COLO829 (cell line): ENCODE measurements at regions not wholly inside any gene's neighbourhood (a gene's known extent, or its start where the extent isn't known, plus 50 kb on each side); places are given as distances from the start of the nearest gene placed in this dataset.

Experiments used
- DNase-seq: peaks from one replicate; pipeline ENCODE4 v3.0.0; 2012; ENCODE audit warnings: low spot score

DNA sequence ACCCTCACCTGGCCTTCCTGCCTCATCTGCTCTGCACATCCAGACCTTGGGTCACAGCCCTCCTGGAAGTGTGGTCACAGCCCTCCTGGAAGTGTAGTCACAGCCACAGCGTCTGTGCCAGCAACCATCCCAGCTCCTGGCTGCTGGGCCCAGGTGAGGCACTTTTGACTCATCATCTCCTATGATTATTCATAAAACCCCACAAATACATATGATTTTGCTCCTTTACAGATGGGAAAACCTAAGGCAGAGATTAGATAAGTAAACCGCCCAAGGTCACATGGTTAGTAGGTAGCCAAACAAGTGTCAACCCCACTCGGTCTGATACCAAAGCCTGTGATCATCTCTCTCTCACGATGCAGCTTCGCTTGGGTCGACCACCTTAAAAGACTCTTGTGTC lies 94.3 kb downstream of the PRLHR start:
- no peak for DNase-seq

DNA sequence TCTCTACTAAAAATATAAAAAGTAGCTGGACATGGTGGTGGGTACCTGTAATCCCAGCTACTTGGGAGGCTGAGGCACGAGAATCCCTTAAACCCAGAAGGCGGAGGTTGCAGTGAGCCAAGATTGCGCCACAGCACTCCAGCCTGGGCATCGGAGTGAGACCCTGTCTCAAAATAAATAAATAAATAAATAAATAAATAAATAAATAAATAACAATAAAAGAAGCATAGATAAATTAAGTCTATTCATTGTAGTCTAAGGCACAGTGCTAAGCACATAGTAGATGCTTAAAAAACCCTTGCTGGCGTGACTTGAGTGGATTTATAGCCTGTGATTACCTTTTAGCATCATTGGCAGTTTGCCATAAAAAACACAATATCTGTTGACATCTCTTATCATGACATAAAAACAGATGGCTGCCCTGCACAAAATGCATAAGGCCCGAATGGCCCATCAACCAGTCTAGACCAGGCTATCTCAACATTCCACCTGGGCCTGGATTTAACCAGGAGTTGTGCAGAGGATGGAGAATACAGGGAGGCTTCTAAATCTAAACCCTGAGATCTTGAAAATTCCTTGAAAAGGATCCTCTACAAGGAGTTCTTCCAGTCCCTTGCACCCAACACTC lies 94.9 kb downstream of the PRLHR start:
- no peak for DNase-seq

DNA sequence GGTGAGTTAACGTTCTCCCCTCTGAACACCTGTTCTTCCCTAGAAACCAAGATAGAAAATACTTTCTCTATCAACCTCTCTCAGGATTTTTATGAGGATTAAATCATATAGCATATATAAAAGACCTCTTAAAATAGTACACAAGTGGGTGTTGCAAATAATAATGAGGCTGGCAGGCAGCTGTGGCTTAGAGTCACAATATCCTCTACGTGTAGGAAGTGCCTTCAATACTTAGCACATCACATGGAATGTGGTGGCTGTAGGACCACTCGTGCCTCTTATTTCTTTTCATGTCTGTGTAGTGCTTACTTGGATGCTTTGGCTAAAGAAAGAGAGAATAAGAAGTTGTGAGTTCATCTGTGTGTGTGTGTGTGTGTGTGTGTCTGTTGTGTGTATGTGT lies 96.3 kb downstream of the PRLHR start:
- no peak for DNase-seq

DNA sequence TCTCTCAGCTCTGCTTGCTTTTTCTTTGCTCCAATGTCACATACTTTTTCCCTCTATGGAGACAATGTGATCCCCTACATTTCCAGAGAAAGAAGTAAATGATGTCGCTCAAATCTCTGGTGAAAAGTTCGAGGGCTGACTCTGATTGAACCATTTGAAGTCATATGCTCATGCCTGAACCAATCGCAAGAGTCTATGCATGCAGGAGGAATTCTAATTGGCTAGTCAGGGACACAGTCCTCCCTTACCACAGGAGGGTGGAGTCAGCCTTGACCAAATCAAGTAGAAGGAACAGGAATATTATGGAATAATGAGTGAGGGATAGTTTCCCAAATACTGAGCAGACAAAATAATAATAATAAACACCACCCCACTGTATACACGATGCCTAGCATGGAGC lies 96.8 kb downstream of the PRLHR start:
- DNase-seq: no peak

DNA sequence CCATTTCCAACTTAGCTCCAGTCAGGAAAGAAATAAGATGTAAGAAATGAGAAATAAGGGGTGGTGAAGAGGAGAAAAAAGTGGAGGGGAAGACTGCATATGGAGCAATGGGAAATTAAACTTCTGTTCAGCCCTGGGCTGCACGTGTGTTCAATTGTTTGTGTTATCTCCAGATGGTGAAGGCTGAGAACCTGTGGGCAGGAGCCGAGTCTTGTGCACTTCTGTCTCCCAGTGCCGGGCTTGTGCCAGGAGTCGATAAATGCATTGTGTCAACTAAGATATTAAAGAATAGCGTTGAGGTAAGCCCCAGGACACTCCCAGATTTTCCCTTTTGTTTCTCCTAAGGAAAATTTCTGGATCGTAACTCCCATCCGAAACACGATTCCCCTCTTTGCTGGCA lies 98.2 kb downstream of the PRLHR start:
- DNase-seq: no peak

DNA sequence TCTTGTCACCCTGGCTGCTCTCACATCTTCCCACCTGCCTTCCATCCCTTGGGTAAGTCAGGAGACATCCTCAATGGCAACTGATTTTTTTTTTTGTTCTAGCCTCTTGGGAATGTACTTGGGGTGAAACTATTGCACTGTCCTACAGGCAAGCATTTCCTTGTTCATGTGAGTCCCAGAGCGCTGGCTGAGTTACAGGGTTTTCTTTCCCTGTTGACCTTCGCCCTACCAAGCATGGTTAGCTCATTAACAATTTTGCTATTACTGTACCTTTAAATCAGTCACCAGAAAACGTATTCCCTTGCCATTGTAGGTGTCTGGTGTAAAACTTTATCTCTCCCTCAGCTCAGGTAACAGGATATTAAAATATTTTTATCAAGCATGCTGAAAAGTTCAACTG lies 98.9 kb downstream of the PRLHR start:
- no peak for DNase-seq

DNA sequence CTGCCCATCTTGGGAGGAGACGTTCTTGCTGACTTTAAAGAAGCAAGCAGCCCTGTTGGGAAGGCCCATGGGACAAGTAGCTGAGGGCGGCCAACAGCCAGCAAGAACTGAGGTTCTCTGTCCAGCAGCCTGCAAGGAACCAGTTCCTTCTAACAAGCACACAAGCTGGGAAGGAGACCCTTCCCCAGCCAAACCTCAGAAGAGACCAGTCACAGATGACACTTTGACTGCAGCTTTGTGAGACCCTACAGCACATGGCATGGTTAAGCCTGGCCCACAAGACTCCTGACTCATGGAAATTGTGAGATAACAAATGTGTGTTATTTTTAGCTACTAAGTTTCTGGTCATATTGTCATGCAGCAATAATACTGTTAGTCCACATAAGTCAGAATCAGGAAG lies 99.9 kb downstream of the PRLHR start:
- no peak for DNase-seq

DNA sequence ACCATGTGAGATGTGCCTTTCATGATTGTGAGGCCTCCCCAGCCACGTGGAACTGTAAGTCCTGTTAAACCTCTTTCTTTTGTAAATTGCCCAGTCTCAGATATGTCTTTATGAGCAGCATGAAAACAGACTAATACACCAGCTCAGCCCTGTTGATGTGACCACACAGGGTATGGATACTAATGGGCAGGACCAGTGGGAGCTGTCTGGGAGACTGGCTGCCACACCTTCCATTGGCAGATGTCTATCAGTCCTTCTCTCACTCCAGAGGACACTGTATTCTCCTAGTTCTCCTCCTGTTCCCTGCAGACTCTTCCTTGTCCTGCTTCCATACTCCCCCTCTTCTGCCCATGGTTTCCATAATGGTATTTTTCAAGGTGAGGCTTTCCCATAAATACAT lies 104.4 kb downstream of the PRLHR start:
- no peak for DNase-seq

DNA sequence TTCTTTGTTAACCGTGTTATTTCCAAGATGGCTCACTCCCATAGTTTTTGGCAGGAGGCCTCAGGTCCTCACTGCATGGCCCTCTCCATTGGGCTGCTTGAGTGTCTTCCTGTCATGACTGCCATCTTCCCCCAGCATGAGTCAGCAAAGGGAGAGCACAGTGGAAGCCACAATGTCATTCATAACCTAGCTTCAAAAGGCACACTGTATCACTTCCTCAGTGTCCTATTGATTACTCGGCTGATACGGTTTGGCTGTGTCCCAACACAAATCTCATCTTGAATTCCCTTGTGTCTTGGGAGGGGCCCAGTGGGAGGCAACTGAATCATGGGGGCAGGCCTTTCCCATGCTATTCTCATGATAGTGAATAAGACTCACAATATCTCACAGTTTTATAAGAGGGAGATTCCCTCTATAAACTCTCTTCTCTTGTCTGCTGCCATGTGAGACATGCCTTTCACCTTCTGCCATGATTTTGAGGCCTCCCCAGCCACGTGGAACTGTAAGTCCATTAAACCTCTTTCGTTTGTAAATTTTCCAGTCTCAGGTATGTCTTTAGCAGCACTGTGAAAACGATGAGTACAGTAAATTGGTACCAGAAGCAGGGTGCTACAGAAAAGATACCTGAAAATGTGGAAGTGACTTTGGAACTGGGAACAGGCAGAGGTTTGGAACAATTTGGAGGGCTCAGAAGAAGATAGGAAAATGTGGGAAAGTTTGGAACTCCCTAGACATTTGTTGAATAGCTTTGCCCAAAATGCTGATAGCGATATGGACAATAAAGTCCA lies 106.5 kb downstream of the PRLHR start:
- DNase-seq: no peak

DNA sequence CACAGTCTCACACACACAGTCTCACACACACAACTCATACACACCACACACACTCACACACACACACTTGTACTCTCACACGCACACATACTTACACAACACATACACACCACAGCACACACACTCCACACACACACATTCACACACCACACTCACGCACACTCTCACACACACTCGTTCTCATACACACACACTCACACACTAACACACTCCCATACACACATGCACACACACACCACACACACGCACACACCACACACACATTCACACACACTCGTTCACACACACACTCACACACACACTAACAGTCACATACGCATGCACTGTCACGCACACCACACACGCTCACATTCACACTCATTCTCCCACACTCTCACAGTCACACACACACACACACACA lies 109.8 kb downstream of the PRLHR start:
- no peak for DNase-seq

DNA sequence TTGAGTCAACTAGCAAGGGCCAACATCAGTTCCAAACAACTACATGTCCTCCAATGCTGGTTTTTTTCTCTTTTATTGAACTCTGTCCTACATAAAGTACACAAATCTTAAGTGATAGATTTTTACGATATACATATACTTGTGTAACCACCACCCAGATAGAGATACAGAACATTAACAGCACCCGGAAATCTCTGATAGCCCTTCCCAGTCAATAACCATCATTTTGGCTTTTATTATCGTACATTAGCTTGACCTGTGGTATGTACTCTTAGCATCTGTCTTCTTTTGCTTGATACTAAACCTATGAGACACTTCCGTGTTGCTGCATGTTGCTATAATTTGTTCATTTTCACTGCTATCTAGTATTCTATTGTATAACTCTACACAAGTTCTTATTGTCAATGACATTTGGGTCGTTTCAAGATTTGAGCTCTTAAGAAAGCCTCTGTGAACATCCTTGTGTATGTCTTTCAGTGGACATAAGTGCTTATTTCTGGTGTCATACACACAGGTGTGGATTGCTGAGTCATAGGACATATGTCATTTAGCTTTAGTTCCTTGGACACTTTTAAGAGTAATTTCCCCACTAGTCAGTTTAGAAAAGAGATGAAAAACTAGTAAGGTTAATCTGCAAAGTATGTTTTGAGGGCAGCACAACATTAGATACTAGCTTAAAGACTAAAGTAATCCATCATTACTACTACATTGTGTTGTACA lies 111.1 kb downstream of the PRLHR start:
- no peak for DNase-seq

DNA sequence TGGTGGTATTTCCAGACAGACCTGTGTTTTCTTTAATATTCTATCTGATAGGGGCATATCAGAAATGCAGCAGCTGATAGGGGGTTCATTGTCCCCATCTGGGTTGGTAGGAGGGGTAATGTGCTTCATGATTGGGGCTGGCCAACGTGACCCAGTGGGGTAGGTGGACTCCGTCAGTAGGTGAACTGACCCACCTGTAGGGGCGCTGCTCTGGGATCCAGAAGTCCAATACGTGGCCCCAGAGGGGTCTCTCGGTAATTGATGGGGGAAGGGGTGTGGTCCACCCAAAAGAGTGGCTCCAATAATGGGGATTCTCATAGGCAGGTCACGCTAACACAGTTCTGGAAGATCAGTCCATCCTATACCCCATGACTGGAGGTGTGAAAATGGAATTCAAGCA lies 112.0 kb downstream of the PRLHR start:
- no peak for DNase-seq

DNA sequence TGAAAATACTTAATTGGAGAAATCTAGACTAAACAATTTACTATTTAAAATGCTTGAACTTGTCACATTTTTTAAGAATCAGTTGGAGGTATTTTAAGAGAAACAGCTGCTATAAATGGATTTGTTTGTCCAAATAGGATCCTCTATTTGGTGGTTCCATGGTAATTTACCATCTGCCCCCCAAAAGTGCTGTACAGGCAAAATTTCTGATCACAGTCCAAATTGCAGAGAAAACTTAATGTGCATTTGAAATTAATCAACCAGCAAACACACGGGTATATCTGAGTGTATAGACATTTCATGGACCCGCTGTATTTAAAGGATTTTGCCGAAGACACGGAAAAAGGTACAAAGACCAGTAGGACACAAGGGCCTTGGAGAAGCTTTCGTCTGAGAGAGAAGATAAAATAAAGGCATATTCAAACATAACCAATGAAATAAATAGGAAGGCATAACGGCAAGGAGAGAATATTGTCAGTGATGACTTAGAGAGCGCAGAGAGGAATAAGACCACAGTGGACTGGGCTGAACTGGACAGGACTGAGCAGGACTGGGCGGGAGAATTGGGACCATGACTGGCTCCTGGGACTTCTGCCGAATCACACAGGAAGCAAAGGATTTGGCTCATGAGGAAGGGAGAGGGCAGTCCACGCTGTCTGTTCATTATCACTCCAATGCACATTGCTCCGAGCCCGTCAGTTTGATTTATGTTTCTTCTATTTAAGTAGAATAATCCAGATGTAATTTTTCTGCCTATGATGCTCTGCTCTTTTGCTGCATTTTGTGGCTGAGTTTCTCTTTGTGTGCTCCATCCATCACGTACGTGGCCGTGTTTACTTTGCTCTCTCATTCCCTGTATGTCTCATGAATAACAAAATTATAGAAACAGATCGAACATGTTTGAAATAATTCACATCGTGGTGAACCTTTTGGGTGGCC lies 112.8 kb downstream of the PRLHR start:
- DNase-seq: no peak

DNA sequence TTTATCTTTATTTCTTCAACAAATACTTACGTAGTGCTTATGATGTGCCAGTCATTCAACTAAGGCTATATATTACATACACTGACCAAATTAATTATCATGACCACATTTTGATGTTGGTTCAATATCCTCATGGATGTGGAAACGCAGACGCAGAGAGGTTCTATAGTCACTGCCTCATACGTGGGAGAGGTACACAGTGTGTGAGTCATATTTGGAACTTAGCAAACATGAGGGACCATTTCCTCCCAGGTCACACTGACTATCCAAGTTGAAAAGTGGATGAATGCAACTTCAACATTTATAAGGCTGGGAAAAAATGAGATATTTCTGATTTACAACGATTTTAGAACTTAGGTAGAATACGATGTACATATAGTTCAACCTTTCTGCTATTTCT lies 113.6 kb downstream of the PRLHR start:
- no peak for DNase-seq

DNA sequence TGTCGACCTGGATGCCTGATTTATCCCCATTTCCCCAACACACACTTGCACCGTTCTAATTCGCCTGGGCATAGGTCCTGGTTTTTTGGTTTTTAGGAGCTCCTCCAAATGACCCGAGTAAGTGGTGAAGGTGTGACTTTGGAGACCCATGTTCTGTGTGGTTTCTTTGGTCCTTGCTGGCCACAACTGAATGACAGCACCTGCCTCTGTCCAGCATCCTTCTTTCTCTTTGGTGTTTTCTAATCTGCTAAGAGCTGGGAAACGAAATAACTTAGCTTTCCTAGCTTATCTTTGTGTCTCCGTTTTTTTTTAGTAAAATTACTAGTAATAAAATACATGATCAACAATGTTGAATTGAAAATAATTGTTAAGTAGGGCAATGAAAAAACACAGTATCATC lies 120.2 kb downstream of the PRLHR start:
- DNase-seq: no peak

DNA sequence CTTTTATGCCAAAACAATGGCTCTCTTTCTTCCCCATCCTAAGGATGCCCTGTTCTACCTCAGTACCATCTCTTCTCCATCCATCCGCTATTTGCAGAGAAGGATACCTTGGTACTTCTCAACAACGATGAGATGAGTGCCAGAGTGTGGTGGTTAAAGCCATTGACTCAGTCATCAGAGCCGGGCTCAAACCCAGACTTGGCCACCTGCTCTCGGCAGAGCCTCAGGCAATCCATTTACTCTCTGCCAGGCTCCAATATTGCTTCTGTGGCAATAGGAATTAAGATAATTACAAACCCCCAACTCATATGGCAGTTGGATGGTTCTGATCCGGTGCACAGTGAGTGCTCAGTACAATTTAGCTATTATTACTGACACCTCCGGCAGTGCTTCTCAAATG lies 121.3 kb downstream of the PRLHR start:
- no peak for DNase-seq

DNA sequence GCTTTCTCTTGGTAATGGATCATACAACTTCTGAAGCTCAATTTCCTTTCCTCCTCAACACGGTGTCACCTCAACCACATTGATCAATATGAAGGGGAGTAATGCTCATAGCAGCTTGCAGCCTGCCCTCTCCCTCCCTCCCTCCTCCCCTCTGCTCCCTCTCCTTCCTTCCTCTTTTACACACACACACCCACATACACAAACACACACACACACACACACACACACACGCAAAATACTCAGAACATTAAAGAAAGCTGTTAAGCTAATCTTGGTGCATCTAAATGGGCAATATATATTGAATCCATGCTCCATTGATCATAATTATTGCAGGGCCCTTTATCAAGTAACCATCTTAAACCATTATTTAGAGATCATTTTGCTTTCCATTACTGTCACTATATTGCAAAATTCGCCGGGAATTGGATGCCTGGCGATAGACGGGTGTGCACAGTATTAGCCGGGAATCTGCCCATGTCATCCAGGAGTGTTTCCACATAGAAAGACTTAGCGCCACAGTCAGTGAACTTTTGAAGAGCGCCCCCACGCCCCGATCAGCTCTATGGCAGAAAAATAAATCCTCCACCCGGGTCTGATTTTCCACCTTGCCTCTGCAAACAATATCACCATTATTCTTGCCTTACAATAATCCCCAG lies 122.0 kb downstream of the PRLHR start:
- DNase-seq: no peak

DNA sequence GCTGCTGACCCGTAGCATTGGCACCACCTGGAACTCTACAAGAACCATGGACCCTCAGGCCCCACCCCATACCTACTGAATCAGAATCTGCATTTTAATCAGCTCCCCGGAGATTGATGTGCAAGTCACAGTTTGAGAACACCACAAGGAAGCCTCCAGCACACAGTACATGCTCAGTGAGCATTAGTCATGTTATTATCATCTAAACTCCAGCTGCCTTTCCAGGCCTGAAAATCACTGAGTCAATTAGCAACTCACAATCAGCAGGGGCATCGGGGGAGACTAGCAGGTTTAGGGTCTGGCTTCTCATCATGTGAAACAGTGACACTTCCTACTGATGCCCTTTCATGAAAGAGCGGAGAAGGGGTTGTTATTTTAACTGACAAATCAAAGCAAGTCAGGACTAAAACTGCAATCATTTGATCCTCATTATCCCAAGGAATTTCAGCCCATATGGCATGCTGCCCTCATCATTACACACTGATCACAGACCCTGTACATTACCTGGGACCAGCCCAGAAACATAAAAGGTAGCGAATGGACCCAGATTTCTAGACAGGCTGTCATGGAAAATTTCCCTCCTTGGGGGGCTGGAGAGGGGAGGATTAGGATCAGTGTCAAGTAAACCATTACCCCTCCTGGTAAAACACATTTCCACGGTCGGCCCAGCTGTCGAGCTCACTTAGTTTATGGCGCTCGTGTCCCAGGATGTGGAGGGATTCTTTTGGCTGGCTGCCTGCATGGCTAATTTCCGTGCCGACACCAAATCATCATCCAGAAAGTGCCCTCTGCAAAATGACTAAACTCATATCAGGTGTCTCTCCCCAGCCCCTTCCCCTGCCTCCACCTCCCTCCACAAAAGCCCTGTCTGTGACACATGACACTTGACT lies 122.8 kb downstream of the PRLHR start:
- DNase-seq: no peak

DNA sequence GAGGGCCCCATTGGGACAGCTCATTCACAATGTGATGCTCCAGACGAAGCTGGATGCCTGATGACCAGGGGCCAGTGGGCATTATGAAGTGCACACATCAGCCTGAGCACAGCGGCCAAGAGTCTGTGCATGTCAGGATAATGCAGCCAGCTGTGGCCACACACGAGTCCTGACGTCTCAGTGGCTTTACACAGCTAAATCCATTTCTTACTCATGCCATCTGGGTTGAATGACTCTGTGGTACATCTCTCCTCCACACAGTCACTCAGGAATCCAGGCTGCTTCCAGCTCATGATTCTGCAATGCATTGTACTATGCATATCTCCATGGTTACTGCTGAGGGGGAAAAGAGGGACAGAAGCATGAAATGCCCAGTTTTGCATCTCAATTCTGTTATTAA lies 123.6 kb downstream of the PRLHR start:
- no peak for DNase-seq

DNA sequence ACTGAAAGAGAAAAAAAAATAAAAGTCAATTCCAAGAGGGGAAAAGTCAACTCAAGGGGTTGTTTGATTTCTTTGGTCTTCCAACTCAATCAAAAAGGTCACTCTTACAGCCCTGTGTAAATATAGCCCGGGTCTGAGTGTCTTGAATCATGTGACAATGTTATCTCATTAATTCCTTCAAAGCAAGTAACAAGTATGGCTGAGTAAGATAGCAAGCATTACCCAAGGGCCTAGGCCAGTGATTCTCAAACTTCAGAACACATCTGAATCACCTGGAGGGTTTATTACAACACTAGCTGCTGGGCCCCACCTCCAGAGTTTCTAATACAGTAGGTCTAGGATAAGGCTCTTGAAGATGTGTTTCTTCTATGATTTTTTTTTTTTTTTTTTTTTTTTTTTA lies 125.0 kb downstream of the PRLHR start:
- DNase-seq: no peak

DNA sequence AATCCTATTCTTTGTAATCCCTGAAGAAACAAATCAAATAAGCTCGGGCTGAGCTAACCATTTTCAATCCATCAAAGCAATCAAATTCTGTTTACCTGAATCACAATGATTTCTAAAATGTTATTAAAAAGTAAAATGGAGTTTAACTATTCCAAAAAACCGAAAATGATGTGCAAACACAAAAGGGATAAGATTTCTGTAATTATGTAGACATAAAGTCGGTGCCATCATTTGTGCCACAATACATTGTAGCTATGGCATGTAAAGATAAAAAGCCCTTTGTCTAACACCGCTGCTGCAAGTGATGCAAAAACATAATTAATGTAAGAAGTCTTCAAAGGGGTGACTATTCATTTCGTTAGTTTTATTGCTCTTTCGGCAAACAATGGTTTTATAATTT lies 125.1 kb upstream of the FAM204A start:
- no peak for DNase-seq
